GM12892 (cell line): ENCODE measurements at regions not wholly inside any gene's neighbourhood (a gene's known extent, or its start where the extent isn't known, plus 50 kb on each side); places are given as distances from the start of the nearest gene placed in this dataset.

ENCODE experiments used
- POLR2A ChIP-seq: IDR thresholded peaks from 2 replicates; pipeline ENCODE4 v1.6.1; 2011; ENCODE audit warnings: low read depth, low read length, control low read depth
- TAF1 ChIP-seq: IDR thresholded peaks from 2 replicates; pipeline ENCODE4 v1.6.1; 2011; ENCODE audit warnings: low read depth, mild to moderate bottlenecking, control low read depth, low read length, borderline replicate concordance

- TF ChIP-seq TAF1 (no peak), POLR2A (no peak)
Measured at GRCh38 chr4:158074851-158075250, 98.0 kb downstream of the GASK1B start.
